Tibial artery (tissue), 4 donors: ENCODE measurements at regions not wholly inside any gene's neighbourhood (a gene's known extent, or its start where the extent isn't known, plus 50 kb on each side); places are given as distances from the start of the nearest gene placed in this dataset.

ENCODE experiments used
- DNase-seq, 2 donors: peaks; one replicate each; pipeline ENCODE4 v3.0.0-alpha.2; 2019
- H3K27ac ChIP-seq, 2 donors: fragments of 200-600 bp; sonication (generic) in 1 of 2; 1 replicate in 1 of 2; 2 replicates in 1 of 2; pipeline ENCODE4 v1.5.1; 2018 to 2019; ENCODE audit warnings: mild to moderate bottlenecking in 1 of 2
- H3K27me3 ChIP-seq, 2 donors: fragments of 200-600 bp; sonication (generic) in 1 of 2; one replicate each; pipeline versions ENCODE4 v1.5.1 to v1.6.0; 2016 to 2019
- H3K36me3 ChIP-seq, 3 donors: fragments of 200-600 bp; sonication (generic) in 2 of 3; one replicate each; pipeline ENCODE4 v1.5.1; 2016 to 2019; ENCODE audit warnings: mild to moderate bottlenecking in 2 of 3
- H3K4me1 ChIP-seq, 4 donors: fragments of 200-600 bp; sonication (generic) in 2 of 4; 1 replicate in 3 of 4; 2 replicates in 1 of 4; pipeline ENCODE4 v1.5.1; 2016 to 2019
- H3K4me3 ChIP-seq, 2 donors: fragments of 200-600 bp; sonication (generic) in 1 of 2; 1 replicate in 1 of 2; 2 replicates in 1 of 2; pipeline ENCODE4 v1.5.1; 2018 to 2019; ENCODE audit warnings: mild to moderate bottlenecking in 2 of 2
- H3K9me3 ChIP-seq, 3 donors: fragments of 200-600 bp; sonication (generic) in 1 of 3; one replicate each; pipeline ENCODE4 v1.5.1; 2016 to 2019
- CTCF ChIP-seq, 2 experiments: fragments of 200-600 bp in 1 of 2; fragments of 450-650 bp in 1 of 2; IDR thresholded peaks; one replicate each; pipeline ENCODE4 v1.5.1; 2017 to 2019; ENCODE audit warnings: antibody characterized with exemption in 2 of 2, mild to moderate bottlenecking in 1 of 2, moderate library complexity in 1 of 2
- intact Hi-C: fragments of 100-400 bp; cut with DNase I; formaldehyde crosslinking; loops from one replicate; pipeline ENCODE4 v1.15.0; 2023; ENCODE audit warnings: low total_unique reads

- DNase-seq, result no peak
- Histone ChIP-seq H3K4me1 (peaks cover 0 to 7% (median 2%) of the 10 kb centered on the region in 4 donors), H3K4me3 (no peak overlapping the region), H3K27me3 (no peaks in the 10 kb centered on the region), H3K36me3 (no peaks in the 10 kb centered on the region), H3K27ac (no peak overlapping the region), H3K9me3 (no peaks in the 10 kb centered on the region)
- intact Hi-C loops, result no loop called here
- TF ChIP-seq CTCF (IDR thresholded peaks at IDR 0.05), result no peak
Observed at GRCh38 chr4:81628489-81628888, 156.8 kb upstream of the RASGEF1B start.

- Histone ChIP-seq H3K36me3 (no peaks in the 10 kb centered on the region), H3K27me3 (no peaks in the 10 kb centered on the region), H3K27ac (no peak overlapping the region), H3K4me1 (peaks cover 0 to 7% (median 2%) of the 10 kb centered on the region in 4 donors), H3K4me3 (no peak overlapping the region), H3K9me3 (no peaks in the 10 kb centered on the region)
- intact Hi-C loops, result no loop called here
- TF ChIP-seq CTCF (IDR thresholded peaks at IDR 0.05), result no peak
- no peak for DNase-seq
Observed at GRCh38 chr4:81627590-81627989, 155.9 kb upstream of the RASGEF1B start.

- intact Hi-C loops, result no loop called here
Observed at GRCh38 chr4:81626851-81627250, 155.1 kb upstream of the RASGEF1B start.

DNA sequence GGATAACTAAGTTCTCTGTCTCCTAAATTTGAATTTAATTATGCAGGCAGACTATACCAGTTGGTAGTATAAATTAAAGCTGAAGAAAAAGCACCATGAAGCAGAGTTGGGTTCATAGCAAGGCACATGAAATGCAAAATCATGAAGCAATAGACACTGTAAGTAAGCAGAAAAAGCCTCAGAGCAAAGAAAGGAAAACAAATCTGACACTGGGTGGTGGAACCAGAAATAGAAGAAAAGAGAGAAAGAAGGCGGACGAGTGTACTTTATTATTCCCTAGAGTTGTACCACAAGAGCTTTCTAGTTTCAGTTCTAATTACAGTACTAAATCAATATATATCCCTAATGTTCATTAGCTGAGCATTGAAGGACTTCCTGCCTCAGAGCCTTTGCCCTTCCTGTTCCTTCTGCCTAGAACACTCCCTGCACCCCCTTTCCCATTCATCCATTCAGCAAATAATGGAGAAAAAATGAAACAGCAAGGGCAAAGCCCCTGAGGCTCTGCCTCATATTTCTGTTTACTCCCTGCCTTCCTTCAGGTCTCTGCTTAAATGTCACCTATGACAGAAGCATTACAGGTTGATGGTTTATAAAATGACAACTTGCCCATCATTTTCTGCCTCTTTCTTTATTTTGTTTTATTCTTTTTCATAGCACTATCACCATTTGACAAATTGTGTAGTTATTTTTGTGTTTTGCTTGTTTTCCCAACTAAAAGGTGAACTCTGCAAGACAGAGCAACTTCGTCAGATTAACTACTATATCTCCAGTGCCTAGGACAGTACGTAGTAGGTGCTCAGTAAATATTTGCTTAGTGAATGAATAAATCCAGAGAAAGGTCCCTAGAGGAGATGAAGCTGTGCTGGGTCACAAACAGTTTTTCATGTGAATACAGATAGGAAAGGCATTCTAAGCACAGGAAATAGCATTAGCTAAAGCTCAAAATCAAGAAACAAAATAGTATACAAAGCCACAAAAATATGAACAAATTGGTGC is 154.0 kb upstream of the RASGEF1B start:
- no peak overlapping the region for H3K27ac ChIP-seq
- intact Hi-C loops, result no loop called here
- no peak for TF ChIP-seq CTCF (IDR thresholded peaks at IDR 0.05)
- H3K4me3 ChIP-seq, result no peak overlapping the region
- no peaks in the 10 kb centered on the region for H3K27me3 ChIP-seq
- H3K4me1 ChIP-seq, result no peaks in the 10 kb centered on the region
- no peaks in the 10 kb centered on the region for H3K9me3 ChIP-seq
- H3K36me3 ChIP-seq, result no peaks in the 10 kb centered on the region
- no peak for DNase-seq

More at GRCh38 chr4:81626851-81627250, 155.1 kb upstream of the RASGEF1B start:
- no peak for TF ChIP-seq CTCF (IDR thresholded peaks at IDR 0.05)
- Histone ChIP-seq H3K9me3 (no peaks in the 10 kb centered on the region), H3K36me3 (no peaks in the 10 kb centered on the region), H3K4me1 (peaks cover 0 to 4% (median 1%) of the 10 kb centered on the region in 4 donors), H3K27ac (no peak overlapping the region), H3K4me3 (no peak overlapping the region), H3K27me3 (no peaks in the 10 kb centered on the region)
- DNase-seq, result no peak

DNA sequence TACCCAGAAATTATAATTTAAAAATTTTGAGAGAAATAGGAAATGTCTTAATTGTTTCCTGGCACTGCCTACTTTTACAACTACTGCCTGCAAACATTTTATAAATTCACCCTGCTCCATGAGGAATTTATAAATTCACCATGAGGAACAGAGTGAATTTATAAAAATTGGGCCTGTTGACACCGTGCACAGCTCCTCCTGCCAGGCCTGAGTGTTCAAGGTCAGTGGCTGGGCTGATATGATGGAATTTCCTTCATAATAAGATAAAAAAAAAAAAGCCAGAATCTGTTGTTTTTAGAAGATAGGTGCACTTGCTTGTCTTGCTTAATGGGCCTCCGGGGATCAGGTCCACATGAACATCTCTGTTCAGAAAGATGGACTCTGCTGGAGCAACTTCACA is 151.7 kb upstream of the RASGEF1B start:
- Histone ChIP-seq H3K4me3 (no peak overlapping the region), H3K4me1 (no peaks in the 10 kb centered on the region), H3K27ac (no peak overlapping the region), H3K36me3 (no peaks in the 10 kb centered on the region), H3K9me3 (no peaks in the 10 kb centered on the region), H3K27me3 (no peaks in the 10 kb centered on the region)
- no peak for DNase-seq
- no peak for TF ChIP-seq CTCF (IDR thresholded peaks at IDR 0.05)
- intact Hi-C loops, result no loop called here
